ENCODE measurements at regions not wholly inside any gene's neighbourhood (a gene's known extent, or its start where the extent isn't known, plus 50 kb on each side); places are given as distances from the start of the nearest gene placed in this dataset.

GRCh38 chr6:55972091-55972490 lies 96.7 kb upstream of the BMP5 start (continued):
- TF ChIP-seq REST (IDR thresholded peaks at IDR 0.05; ENCODE audit: low read depth, low read length) (no peak), POLR2AphosphoS5 (IDR thresholded peaks at IDR 0.05; ENCODE audit: low read depth, low read length) (no peak)

GRCh38 chr6:55969526-55969925 lies 94.1 kb upstream of the BMP5 start:
- CTCF ChIA-PET: no interaction called here

More at GRCh38 chr6:55969526-55969925, 94.1 kb upstream of the BMP5 start:
- Histone ChIP-seq H3K36me3 (replicated peaks in 1 of 2; ENCODE audit: control insufficient read depth in 1 of 2, insufficient read depth in 2 of 2, low read length in 1 of 2) (no peaks in the 10 kb centered on the region), H3K79me2 (ENCODE audit: insufficient read depth) (no peaks in the 10 kb centered on the region), H2AFZ (ENCODE audit: low read depth) (no peak overlapping the region), H3K27ac (ENCODE audit: low read depth in 2 of 2, low read length in 1 of 2) (no peak overlapping the region), H3K4me3 (ENCODE audit: low read depth in 2 of 2, low read length in 1 of 2) (no peak overlapping the region), H3K27me3 (ENCODE audit: insufficient read depth) (no peaks in the 10 kb centered on the region), H3K4me2 (no peak overlapping the region), H4K20me1 (ENCODE audit: insufficient read depth) (no peaks in the 10 kb centered on the region), H3K4me1 (ENCODE audit: control insufficient read depth in 1 of 2, insufficient read depth in 2 of 2, low read depth in 1 of 2, low read length in 1 of 2) (peaks cover 0 to 6% of the 10 kb centered on the region in 2 experiments; a peak in 1 of 4 replicates), H3F3A (replicated peaks; ENCODE audit: insufficient read depth) (no peaks in the 10 kb centered on the region), H3K9ac (no peak overlapping the region), H3K9me2 (no peaks in the 10 kb centered on the region), H3K9me3 (no peaks in the 10 kb centered on the region)
- POLR2A ChIA-PET: interaction anchor here (0.5 kb wide), 1 partner anchor 136 kb away, joined by 4 read pairs; no protein-coding TSS in a partner anchor
- 72% methylated on average over 3 of the region's 3 CpGs for WGBS (ENCODE audit: low lambda C conversion rate)
- DNase-seq: no peak
- no peak for TF ChIP-seq CHD2 (IDR thresholded peaks at IDR 0.05; ENCODE audit: low read length, partially characterized antibody)
- no peak for TF ChIP-seq MXI1 (IDR thresholded peaks at IDR 0.05; ENCODE audit: low read depth, low read length)
- TF ChIP-seq MAX (IDR thresholded peaks at IDR 0.05; ENCODE audit: low read depth): no peak
- TF ChIP-seq RXRA (IDR thresholded peaks at IDR 0.05; ENCODE audit: borderline replicate concordance, low read depth): no peak
- no peak for TF ChIP-seq TAF1 (IDR thresholded peaks at IDR 0.05; ENCODE audit: borderline replicate concordance, low read depth, low read length)
- TF ChIP-seq REST (IDR thresholded peaks at IDR 0.05; ENCODE audit: low read depth, low read length): no peak
- no peak for TF ChIP-seq IRF3 (IDR thresholded peaks at IDR 0.05; ENCODE audit: low read depth, low read length)
- no peak for TF ChIP-seq FOXJ3 (CRISPR knock-in tag; IDR thresholded peaks at IDR 0.05)
- TF ChIP-seq EP300 (IDR thresholded peaks at IDR 0.05; ENCODE audit: borderline replicate concordance in 1 of 2, low read depth in 1 of 2, low read length in 1 of 2): no peak
